ENCODE measurements at regions not wholly inside any gene's neighbourhood (a gene's known extent, or its start where the extent isn't known, plus 50 kb on each side); places are given as distances from the start of the nearest gene placed in this dataset.
A peak's percentile ranks its signal among the peaks of the same experiment; 100 is the strongest.

DNA sequence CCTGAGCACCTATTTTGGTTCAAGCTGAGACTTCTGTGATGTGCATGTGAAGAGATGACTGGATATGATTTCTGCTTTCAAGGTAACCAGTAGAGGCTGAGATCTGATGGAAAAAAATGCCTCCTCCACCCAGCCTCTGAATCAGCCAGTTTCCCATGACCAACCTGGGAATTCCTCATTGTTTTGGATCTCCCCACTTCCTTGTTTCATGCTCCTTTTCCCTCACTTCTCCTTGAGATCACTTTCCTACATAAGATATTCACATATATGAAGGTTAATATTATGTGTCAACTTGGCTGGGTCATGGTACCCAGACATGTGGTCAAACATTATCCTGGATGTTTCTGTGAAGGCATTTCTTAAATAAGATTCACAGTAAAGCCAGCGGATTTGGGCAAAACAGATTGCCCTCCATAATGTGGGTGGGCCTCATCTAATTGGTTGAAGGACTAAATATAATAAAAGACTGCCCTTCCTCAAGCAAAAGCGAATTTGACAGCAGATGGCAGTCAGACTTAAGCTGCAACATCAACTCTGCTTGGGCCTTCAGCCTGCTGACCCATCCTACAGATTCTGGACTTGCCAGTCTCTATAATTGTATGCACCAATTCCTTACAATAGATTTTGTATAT is 379.4 kb downstream of the TNS1 start:
- Mint-ChIP-seq H3K4me3 (no peak overlapping the region), H3K27ac (no peak overlapping the region)

DNA sequence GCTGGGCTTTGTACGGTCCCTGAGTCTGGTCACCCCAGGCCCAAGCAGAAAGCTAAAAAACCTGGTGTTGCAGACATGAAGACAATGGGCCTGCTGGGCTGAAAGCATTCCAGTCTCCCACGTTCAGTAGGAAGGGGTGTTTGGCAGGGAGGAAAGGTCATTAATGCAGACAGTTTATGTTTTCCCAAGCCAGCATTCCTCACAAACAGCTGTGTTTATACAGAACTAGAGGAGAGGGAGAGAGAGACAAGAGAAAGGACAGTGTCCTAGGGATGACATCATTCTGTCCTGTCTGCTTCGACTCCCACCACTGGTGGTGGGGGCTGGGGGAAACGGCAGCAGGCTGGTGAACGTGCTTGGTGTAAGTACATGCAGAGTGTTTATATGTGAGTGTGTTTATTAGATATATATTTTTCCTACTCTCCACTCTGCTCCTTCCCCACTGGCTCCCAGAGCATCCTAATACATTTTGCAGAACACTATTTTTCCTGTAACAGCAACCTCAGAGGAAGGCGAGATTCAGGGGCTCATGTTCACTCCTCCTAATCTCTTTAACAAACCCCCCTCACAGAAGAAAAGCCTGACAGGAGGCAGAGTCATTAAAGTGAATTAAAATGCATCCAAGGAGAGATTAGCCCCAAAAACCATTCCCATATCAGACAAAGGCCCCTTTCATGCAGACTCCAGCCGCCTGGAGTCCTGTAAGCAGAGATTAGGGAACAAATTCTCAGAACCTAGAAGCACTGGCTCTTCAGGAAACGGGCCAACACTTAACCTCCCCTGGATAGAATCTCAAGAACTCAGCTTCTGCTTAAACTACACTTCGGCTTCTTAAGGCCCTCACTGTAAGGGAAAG is 380.4 kb downstream of the TNS1 start:
- Mint-ChIP-seq H3K27me3 (ENCODE audit: low read depth) (peaks cover 8% of the 10 kb centered on the region), H3K9me3 (no peaks in the 10 kb centered on the region), H3K27ac (no peak overlapping the region), H3K36me3 (ENCODE audit: low read depth) (no peaks in the 10 kb centered on the region), H3K4me1 (ENCODE audit: low read depth) (no peaks in the 10 kb centered on the region), H3K4me3 (no peak overlapping the region)

More for the DNA sequence above, 379.4 kb downstream of the TNS1 start:
- no peaks in the 10 kb centered on the region for H3K9me3 Mint-ChIP-seq
- peaks cover 8% of the 10 kb centered on the region for H3K27me3 Mint-ChIP-seq (ENCODE audit: low read depth)
- H3K4me1 Mint-ChIP-seq (ENCODE audit: low read depth), result no peaks in the 10 kb centered on the region
- no peaks in the 10 kb centered on the region for H3K36me3 Mint-ChIP-seq (ENCODE audit: low read depth)

DNA sequence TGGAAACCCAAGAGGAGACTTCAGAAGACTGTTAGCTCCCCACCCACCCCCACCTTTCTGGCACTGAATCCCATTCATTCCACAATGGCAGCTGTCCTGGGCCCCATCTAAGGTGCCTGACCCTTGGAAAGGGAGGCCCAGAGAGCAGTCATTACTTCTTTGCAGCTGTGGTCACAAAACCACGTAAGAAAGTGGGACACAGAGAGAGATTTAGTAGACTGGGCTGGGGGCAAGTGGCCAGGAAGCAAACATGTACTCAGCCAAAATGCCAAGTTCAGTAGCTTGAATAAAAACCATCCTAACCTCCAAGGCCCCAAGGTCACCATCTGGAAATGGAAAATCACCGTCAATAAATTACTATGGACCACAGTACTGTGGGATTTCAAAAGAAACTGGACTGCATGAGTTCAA is 381.4 kb downstream of the TNS1 start:
- Mint-ChIP-seq H3K4me1 (ENCODE audit: low read depth) (no peaks in the 10 kb centered on the region), H3K4me3 (no peak overlapping the region), H3K27ac (no peak overlapping the region), H3K36me3 (ENCODE audit: low read depth) (no peaks in the 10 kb centered on the region), H3K9me3 (no peaks in the 10 kb centered on the region), H3K27me3 (ENCODE audit: low read depth) (peaks cover 8% of the 10 kb centered on the region)

DNA sequence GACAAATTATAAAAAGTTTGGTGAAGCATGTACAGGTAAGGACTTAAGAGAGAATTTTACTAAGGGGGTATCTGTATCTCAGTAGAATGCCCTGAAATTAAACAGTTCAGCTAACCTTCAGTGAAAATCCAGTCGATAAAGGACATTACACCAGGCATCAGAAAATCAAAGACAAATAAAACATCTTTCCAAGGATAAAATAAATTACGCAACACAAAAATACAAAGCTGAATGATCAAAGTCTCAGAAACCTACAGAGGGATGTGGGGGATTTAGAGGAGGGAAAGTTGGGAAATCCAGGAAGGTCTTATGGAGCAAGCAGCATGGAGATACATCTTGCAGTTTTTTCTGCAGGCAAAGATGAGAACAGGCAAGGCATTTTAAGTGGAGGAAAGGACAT is 384.1 kb downstream of the TNS1 start:
- Mint-ChIP-seq H3K4me3 (no peak overlapping the region), H3K27ac (no peak overlapping the region), H3K36me3 (ENCODE audit: low read depth) (no peaks in the 10 kb centered on the region), H3K9me3 (no peaks in the 10 kb centered on the region), H3K4me1 (ENCODE audit: low read depth) (no peaks in the 10 kb centered on the region), H3K27me3 (ENCODE audit: low read depth) (peaks cover 8% of the 10 kb centered on the region)

DNA sequence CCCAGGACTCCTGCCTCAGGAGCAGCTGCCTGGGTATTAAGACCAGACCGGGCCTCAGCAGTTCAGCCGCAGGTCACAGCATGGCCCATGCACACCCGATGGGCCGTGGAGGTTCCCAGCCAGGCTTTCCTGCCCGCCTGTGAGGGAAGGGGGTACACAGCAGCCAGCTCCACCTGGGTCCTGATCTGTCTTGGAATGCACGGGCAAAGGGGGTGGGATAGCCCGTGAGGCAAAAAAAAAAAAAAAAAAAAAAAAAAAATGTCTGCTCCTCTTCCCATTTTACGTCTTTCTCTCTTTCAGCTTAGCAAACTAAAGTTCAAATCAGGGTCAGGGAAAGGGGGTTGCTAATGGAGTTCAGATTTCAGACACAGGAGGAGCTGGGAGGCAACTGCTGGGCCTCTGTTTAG is 385.2 kb downstream of the TNS1 start:
- no peak overlapping the region for H3K27ac Mint-ChIP-seq
- H3K4me3 Mint-ChIP-seq, result no peak overlapping the region
- H3K27me3 Mint-ChIP-seq (ENCODE audit: low read depth), result peaks cover 8% of the 10 kb centered on the region
- H3K4me1 Mint-ChIP-seq (ENCODE audit: low read depth), result no peaks in the 10 kb centered on the region
- no peaks in the 10 kb centered on the region for H3K9me3 Mint-ChIP-seq
- H3K36me3 Mint-ChIP-seq (ENCODE audit: low read depth), result no peaks in the 10 kb centered on the region

DNA sequence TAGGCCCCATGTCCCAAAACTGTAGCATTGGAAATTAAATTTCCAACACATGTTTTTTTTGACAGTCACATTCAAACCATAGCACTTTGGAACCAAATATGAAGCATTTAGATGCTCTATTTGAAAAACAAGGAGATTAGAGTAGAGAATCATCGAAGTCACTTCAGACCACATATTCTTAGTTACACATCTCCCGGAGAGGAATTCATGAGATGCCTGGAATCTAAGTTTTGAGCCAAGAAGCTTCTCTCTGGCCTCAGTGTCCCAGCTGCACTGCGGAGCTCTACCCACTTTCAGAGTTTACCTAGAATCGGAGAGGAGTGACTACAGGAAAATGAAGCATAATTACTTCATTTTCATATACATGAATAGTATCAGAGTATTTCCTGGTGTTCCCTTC is 385.9 kb downstream of the TNS1 start:
- no peaks in the 10 kb centered on the region for H3K36me3 Mint-ChIP-seq (ENCODE audit: low read depth)
- H3K4me1 Mint-ChIP-seq (ENCODE audit: low read depth), result no peaks in the 10 kb centered on the region
- no peak overlapping the region for H3K4me3 Mint-ChIP-seq
- no peaks in the 10 kb centered on the region for H3K9me3 Mint-ChIP-seq
- H3K27ac Mint-ChIP-seq, result no peak overlapping the region
- peaks cover 8% of the 10 kb centered on the region for H3K27me3 Mint-ChIP-seq (ENCODE audit: low read depth)

DNA sequence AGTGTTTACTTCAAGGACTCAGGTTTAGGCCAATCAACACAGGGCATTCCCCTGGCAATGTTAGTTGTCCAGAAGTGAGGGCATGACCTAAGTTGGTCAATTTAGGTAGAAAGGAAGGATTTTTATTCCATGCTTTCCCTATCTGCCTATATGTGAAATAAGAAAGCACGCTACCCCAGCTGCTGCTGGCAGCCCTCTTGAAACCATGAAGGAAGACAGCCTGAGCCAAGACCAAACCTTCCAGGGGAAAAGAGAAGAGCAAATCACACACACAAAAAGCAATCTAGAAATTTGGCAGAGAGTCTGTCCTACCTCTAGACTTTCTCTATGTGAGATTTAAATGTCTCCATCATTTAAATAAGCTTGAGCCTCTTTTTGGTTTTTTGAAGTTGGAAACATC is 387.6 kb downstream of the TNS1 start:
- Mint-ChIP-seq H3K4me1 (ENCODE audit: low read depth) (peaks cover 11% of the 10 kb centered on the region), H3K27ac (no peak overlapping the region), H3K36me3 (ENCODE audit: low read depth) (no peaks in the 10 kb centered on the region)

DNA sequence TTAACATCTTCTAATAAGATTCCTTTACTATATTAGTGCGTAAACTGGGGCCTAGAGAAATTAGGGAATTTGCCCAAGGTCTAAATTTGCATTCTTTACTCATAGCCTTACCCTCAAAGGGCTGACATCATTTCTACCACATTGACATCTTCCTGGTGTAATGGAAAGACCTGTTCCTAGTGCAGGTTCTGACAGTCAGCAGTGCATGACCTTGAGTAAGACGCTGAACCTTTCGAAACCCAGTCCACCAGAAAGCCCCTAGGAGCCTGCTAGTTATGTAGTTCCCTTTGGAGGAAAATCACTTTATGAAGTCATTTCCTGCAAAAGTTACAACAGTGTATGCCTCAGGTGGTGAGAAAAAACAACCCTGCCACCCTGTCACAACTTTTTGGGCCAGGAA is 388.3 kb downstream of the TNS1 start:
- no peaks in the 10 kb centered on the region for H3K36me3 Mint-ChIP-seq (ENCODE audit: low read depth)
- H3K27ac Mint-ChIP-seq, result no peak overlapping the region
- peaks cover 17% of the 10 kb centered on the region for H3K4me1 Mint-ChIP-seq (ENCODE audit: low read depth)
- no peaks in the 10 kb centered on the region for H3K9me3 Mint-ChIP-seq
- peaks cover 5% of the 10 kb centered on the region for H3K27me3 Mint-ChIP-seq (ENCODE audit: low read depth)
- H3K4me3 Mint-ChIP-seq, result no peak overlapping the region

More for the DNA sequence above, 387.6 kb downstream of the TNS1 start:
- Mint-ChIP-seq H3K9me3 (no peaks in the 10 kb centered on the region), H3K27me3 (ENCODE audit: low read depth) (peaks cover 5% of the 10 kb centered on the region), H3K4me3 (no peak overlapping the region)

DNA sequence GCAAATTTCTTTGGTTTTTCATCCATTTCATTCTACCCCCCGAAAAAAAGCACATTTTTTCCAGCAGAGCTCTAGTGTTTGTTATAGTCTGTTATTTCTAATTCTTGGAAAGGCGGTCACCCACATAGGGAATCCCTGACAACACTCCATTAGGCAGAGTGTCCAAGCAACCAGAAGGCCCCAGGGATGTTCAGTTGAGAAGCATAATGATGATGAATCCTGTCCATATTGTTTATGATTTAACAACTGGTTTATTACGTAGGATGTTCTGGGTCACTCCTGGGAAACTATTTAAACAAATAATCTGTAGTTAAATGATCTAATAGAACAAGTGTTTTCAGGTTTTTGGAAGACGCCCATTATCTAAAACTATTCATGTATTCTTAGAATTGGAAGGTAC is 388.7 kb downstream of the TNS1 start:
- Mint-ChIP-seq H3K9me3 (no peaks in the 10 kb centered on the region), H3K27me3 (ENCODE audit: low read depth) (peaks cover 5% of the 10 kb centered on the region), H3K4me3 (no peak overlapping the region), H3K4me1 (ENCODE audit: low read depth) (peaks cover 17% of the 10 kb centered on the region), H3K27ac (no peak overlapping the region), H3K36me3 (ENCODE audit: low read depth) (no peaks in the 10 kb centered on the region)

DNA sequence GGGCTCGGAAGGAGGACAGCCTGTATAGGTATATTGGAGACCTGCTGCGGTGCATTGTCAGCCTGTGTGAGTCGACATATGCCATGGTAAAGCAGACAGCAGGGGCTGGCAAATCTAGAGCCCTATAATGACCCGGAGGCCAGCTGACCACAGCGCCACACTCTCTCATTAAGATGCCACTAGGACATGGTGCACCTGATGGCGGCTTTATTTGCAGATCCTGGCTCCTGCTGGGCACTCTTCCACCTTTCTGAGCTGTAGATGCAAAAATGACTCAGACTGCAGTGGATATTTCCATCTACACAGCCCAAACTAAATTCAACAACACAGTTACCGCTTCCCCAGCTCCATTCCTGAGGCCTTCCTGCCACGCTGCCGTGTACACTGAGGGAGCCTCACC is 389.9 kb downstream of the TNS1 start:
- Mint-ChIP-seq H3K36me3 (ENCODE audit: low read depth) (no peaks in the 10 kb centered on the region), H3K27me3 (ENCODE audit: low read depth) (no peaks in the 10 kb centered on the region), H3K9me3 (no peaks in the 10 kb centered on the region), H3K27ac (no peak overlapping the region), H3K4me1 (ENCODE audit: low read depth) (peaks cover 17% of the 10 kb centered on the region), H3K4me3 (no peak overlapping the region)

DNA sequence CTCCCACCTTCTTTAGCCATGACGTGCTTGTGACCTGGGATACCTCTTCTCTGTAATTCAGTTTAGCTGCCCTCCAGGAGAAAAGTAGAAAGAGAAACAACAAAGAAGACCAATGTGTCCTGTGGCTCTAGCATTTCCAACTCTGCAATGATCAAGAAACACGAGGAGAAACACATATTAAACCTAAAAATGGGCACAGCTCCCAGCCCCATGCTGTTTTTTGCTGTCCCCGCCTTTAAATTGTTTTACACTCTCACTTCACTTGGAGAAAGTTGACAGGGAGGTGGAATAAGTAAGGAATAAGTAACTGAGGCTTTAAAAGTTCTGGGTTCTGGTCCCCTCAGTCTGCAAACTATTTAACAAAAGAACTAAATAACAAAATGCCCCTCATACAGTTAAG is 390.6 kb downstream of the TNS1 start:
- H3K36me3 Mint-ChIP-seq (ENCODE audit: low read depth), result no peaks in the 10 kb centered on the region
- no peak overlapping the region for H3K4me3 Mint-ChIP-seq
- H3K27ac Mint-ChIP-seq, result peak overlapping the region; percentile 39
- H3K4me1 Mint-ChIP-seq (ENCODE audit: low read depth), result peaks cover 17% of the 10 kb centered on the region
- H3K27me3 Mint-ChIP-seq (ENCODE audit: low read depth), result no peaks in the 10 kb centered on the region
- no peaks in the 10 kb centered on the region for H3K9me3 Mint-ChIP-seq

DNA sequence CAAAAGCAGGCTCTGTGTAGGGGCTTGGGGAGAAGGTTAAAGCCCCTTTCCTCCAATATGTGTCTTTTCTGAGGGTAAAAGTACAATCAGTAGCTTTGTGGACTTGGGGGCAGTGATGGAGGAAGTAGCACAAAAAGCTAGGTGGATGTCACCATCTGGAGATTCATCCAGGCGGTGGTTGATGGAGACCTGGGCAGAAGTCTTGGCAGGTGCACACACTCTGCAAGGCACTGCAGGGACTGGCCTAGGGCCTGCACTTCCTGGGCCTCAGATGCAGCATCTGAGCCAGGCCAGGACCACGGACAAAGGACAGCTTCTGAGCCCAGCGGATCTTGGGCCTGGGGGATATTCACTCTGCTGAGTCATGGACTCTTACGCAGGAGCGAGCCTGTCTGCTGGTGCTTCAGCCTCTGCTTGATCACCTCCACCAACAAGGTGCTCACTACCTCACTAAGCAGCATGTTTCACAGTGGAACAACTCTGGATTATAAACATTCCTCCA is 391.1 kb downstream of the TNS1 start:
- H3K36me3 Mint-ChIP-seq (ENCODE audit: low read depth), result no peaks in the 10 kb centered on the region
- H3K27ac Mint-ChIP-seq, result no peak overlapping the region
- H3K4me3 Mint-ChIP-seq, result no peak overlapping the region
- no peaks in the 10 kb centered on the region for H3K27me3 Mint-ChIP-seq (ENCODE audit: low read depth)
- no peaks in the 10 kb centered on the region for H3K9me3 Mint-ChIP-seq
- H3K4me1 Mint-ChIP-seq (ENCODE audit: low read depth), result peaks cover 17% of the 10 kb centered on the region

DNA sequence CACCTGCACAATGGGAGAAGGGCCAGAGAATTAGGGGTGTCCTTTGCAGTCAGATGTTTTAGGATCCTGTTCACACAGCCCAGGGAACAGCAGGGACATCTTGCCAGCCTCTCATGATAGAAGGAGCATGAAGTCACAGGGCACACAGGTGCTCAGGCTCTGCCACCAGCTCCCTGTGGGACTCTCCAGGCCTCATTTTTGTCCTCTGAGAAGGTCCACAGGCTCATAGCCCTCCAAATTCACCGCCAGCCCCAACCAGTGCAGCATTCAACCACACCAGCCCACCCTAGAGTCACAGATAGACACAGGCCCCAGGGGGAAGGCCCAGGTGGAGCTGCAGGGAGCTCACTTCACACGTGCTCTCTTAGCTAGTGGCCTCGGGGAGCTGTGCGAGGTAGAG is 391.7 kb downstream of the TNS1 start:
- no peaks in the 10 kb centered on the region for H3K27me3 Mint-ChIP-seq (ENCODE audit: low read depth)
- H3K36me3 Mint-ChIP-seq (ENCODE audit: low read depth), result no peaks in the 10 kb centered on the region
- H3K9me3 Mint-ChIP-seq, result no peaks in the 10 kb centered on the region
- H3K4me1 Mint-ChIP-seq (ENCODE audit: low read depth), result peaks cover 17% of the 10 kb centered on the region
- H3K27ac Mint-ChIP-seq, result peak overlapping the region; percentile 60
- no peak overlapping the region for H3K4me3 Mint-ChIP-seq

DNA sequence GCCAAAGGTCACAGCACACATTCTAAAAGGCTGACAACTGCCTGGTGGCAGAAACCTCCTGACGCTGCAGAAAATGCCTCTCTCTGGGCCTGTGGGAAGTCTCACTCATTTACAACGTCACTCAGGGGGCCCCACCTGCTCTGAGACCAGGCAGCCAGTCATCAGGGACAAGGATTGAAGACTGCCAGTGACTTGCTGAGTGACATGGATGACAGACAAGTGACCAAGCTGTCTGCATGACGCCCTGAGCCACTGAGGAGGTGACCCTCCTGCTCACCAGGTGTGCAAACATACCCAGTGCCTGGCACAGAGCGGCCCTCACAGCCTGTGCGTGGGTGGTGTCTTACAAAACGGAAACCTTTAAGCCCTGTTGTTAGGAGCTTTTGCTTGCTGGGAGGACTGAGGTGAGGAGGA is 392.4 kb downstream of the TNS1 start:
- Mint-ChIP-seq H3K27ac (peak overlapping the region; percentile 62), H3K9me3 (no peaks in the 10 kb centered on the region), H3K27me3 (ENCODE audit: low read depth) (no peaks in the 10 kb centered on the region), H3K4me3 (peak overlapping the region; percentile 21), H3K36me3 (ENCODE audit: low read depth) (no peaks in the 10 kb centered on the region), H3K4me1 (ENCODE audit: low read depth) (peaks cover 17% of the 10 kb centered on the region)

DNA sequence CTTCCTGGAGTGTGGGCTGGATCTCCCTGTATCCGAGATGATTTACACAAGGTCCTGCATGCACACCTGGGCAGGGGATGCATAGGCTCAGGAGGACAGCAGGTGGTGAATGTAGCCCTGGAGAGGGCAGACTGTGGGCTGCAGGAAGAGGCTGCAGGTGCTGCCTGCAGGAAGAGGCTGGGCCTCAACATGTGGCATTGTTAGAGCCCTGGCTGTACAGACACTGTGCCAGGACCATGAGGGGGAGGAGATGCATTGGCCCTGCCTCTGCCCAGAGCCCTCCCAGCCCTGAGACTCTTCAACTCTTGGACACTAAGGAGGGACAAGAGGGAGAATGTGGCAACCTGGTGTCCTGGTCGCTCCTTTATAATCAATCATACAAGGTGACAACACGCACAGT is 392.8 kb downstream of the TNS1 start:
- H3K27ac Mint-ChIP-seq, result peak overlapping the region; percentile 62
- no peaks in the 10 kb centered on the region for H3K36me3 Mint-ChIP-seq (ENCODE audit: low read depth)
- no peaks in the 10 kb centered on the region for H3K9me3 Mint-ChIP-seq
- H3K4me3 Mint-ChIP-seq, result no peak overlapping the region
- H3K4me1 Mint-ChIP-seq (ENCODE audit: low read depth), result peaks cover 18% of the 10 kb centered on the region
- H3K27me3 Mint-ChIP-seq (ENCODE audit: low read depth), result no peaks in the 10 kb centered on the region

All from T-helper 1 cell treated with Interleukin-12 subunit alpha and Interleukin-12 subunit beta and Interleukin-4 antibody, amounts not matched to agents 30 μg/mL and 1 μg/mL, for 36 hours (primary cell).